Kidney capillary endothelial cell (primary cell): ENCODE measurements at regions not wholly inside any gene's neighbourhood (a gene's known extent, or its start where the extent isn't known, plus 50 kb on each side); places are given as distances from the start of the nearest gene placed in this dataset.
"Not testable (repeated sequence)": the region's sequence is repeated elsewhere in the genome, so short reads cannot be mapped to it uniquely, and the experiment has no call there.

Source experiments
- DNase-seq: peaks from one replicate; pipeline ENCODE4 v3.0.0-alpha.2; 2018; ENCODE audit warnings: low spot score

- not testable (repeated sequence) for DNase-seq
These were observed 52.3 kb downstream of the SEPTIN7 start for GRCh38 chr7:35853194-35853593.

DNA sequence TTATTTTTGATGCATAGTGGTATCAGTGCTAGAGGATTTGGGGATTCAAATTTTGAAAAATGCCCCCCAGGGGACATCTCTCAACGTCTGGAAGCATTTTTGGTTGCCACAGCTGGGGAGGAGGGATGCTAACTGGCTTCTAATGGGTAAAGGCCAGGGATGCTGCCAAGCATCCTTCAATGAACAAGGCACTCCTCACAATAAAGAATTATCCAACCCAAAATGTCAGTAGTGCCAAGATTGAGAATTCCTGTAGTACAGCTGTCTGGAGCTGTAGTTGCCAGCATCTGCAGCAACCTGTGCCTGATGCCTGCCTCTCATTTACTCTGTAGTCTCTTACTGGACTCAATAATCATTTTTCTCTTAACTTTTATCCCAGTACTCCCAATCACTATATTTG, 53.5 kb downstream of the SEPTIN7 start:
- no peak for DNase-seq

DNA sequence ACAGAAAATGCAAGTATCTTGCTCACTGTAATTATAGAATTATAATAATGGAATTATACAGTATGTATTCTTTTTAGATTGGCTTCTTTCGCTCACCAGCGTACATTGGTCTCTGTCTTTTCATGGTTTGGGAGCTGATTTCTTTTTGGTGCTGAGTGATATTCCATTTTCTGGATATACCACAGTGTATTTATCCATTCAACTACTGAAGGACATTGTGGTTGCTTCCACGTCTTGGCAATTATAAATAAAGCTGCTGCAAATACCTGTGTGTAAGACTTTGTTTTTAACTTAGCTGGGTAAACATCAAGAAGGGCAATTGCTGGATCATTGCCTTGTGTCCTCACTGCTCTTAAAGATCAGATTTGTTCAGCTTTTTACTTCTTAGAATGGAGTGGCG, 55.3 kb downstream of the SEPTIN7 start:
- DNase-seq: no peak

GRCh38 chr7:35860664-35861063, 59.8 kb downstream of the SEPTIN7 start:
- no peak for DNase-seq

DNA sequence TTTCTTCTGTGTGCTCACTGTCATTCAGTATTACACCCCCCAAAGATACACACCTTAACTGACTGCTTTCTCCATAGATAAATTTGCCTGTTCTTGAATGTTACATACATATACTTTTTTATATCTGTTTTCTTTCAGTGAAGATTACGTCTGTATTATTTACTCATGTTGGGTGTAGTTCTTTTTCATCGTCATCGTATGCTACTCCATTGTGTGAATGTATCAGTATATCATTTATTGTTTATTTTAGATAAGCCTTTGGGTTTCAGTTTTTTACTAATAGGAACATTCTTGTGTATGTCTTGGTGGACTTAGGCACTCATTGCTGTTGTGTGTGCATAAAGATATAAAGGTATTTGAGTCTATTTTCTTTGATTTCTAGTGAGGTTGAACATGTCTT, 64.4 kb downstream of the SEPTIN7 start:
- no peak for DNase-seq

GRCh38 chr7:35866186-35866585, 65.3 kb downstream of the SEPTIN7 start:
- no peak for DNase-seq

DNA sequence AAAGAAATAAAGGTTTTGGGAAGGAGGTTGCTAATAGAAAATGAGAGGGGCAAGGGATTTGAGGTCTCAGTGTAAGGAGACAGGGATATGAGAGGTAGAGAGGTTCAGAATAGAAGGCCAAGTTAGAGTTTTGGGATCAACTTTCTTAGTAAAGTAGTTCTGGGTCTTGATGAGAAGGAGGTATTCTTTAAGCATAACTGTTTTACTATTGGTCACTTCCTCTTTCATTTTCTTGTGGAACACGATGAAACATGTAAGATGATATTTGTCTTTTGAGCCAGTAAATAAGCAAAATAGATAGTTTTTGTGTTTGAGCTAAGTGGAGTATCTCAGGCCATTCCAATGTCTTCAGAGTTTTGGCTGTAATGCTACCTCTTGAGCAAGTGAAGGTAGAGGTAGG, 68.3 kb downstream of the SEPTIN7 start:
- not testable (repeated sequence) for DNase-seq

DNA sequence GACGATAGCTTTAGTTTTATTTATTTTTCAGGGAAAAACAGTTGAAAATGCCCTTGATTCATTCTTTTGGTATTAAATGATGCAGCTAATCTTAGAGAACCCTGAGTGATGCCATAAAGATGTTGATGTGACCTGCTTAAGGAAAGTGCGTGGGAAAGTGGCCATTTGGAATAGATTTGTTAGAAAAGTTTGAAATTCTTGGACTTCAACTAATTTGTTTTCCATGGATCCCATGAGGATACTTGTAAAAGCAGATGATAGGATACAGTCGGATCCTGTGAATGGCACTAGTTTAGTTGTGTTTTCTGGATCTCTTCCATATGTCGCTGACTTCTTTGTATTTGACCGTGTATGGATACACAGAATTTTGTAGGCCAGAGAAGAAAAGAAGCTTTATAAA, 69.0 kb downstream of the SEPTIN7 start:
- DNase-seq: no peak

DNA sequence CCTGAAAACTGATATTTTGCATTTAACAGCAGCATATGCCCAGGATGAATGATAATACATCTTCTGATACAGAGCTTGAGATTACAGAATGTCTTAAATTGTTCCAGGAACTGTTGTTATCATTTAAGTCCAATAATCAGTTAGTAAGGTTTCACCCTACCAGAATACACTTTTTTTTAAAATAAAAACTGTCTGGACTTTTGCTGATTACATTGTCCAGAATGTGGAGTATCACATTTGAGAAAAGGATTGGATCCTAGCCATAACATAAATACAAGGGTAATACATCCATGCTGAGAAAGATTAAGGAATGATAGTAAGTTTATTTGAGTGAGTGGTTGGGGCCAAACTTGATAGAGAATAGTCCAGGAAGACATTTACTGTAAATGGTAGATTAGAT, 71.0 kb downstream of the SEPTIN7 start:
- DNase-seq: no peak

- DNase-seq: no peak
These were observed 74.0 kb downstream of the SEPTIN7 start for GRCh38 chr7:35874886-35875285.

DNA sequence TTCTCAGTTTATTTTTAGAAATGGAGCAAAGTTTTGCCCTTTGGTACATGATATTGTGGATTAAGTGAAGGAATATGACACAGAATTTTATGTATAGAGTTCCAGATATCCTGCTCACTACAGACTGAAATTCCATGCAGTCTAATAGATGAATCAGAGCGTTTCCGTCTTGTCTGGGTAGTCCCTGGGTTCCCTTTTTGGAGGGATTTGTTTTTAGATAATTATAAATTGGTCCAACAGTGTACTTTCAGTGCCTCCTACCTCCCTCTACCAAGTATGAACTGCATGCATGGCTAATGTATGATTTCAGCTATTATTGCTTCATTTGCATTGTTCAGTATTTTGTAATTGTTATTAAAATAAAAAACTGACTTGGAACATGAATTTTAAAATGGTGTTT, 74.4 kb downstream of the SEPTIN7 start:
- DNase-seq: peak; percentile 9

DNA sequence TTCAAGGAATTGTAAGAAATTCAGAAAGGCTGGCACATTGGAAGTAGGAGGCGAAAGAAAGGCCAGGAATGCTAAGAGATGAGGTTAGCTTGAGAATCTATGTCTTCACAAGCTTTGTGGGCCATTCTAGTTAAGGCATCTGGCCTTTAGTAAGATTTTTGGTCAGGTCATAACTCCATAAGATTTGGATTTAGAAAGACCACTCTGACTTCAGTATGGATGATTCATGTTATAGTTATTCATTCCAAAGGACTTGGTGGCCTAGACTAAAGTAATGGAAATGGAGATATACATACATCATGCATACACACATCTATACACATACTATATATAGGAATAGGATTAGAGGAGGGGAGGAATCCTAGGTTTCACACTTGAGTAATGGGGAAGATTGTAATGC, 77.5 kb downstream of the SEPTIN7 start:
- DNase-seq: no peak

GRCh38 chr7:35887430-35887829, 86.6 kb downstream of the SEPTIN7 start:
- DNase-seq: not testable (repeated sequence)

- no peak for DNase-seq
These were observed 88.1 kb downstream of the SEPTIN7 start for GRCh38 chr7:35889001-35889400.

DNA sequence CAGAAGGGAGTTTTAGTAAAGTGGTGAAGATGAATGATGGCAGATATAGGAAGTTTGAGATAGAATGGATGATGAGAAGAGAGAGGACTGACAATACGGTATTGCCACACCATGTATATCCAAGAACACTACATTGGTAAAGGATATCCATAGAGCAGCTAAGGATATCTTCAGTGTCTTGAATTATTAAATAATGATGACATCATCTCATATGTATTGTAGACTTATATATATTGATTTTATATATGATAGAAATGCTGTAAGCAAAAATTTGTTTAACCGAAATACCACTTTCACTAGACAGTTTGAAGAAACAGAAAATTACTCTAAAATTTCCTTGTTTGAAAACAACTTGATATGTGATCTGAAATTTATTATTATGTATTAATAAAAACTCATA, 89.0 kb downstream of the SEPTIN7 start:
- DNase-seq: no peak

GRCh38 chr7:35891004-35891830, 90.4 kb downstream of the SEPTIN7 start:
- no peak for DNase-seq

GRCh38 chr7:35893649-35894048, 92.8 kb downstream of the SEPTIN7 start:
- DNase-seq: no peak

DNA sequence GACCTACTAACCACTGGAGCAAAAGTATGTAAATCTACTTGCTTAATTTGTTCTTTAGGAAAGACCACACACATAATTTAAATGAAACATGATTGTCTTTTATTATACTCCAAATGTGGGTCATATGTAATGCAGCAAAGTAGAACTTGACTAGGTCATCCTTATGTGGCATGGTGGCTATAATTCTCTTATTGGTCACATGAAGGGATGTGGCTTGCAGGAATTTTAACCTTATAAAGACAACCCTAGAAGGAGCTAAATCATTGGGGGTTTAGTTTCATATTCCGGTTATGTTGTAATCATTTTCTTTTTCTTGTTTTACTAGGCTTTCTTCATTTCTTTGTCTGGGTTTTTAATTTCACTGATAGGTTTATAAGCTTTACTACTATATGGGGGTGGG, 93.9 kb downstream of the SEPTIN7 start:
- DNase-seq: no peak

GRCh38 chr7:35900651-35901050, 99.8 kb downstream of the SEPTIN7 start:
- DNase-seq: no peak

DNA sequence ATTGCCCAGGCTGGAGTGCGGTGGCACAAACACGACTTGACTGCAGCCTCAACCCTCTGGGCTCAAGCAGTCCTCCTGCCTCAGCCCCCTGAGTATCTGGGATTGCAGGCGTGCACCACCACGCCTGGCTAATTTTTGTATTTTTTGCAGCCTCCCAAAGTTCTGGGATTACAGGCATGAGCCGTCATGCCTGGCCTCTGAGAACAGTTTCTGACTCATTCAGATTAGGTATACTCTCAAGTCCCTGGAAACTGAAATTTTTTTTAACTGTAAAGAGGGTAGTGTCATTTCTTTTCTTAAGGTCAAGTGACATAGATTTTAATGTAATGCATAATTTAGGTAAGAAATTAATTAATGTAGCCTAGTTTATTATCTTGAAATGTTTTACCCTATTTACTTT, 104.7 kb downstream of the SEPTIN7 start:
- no peak for DNase-seq

DNA sequence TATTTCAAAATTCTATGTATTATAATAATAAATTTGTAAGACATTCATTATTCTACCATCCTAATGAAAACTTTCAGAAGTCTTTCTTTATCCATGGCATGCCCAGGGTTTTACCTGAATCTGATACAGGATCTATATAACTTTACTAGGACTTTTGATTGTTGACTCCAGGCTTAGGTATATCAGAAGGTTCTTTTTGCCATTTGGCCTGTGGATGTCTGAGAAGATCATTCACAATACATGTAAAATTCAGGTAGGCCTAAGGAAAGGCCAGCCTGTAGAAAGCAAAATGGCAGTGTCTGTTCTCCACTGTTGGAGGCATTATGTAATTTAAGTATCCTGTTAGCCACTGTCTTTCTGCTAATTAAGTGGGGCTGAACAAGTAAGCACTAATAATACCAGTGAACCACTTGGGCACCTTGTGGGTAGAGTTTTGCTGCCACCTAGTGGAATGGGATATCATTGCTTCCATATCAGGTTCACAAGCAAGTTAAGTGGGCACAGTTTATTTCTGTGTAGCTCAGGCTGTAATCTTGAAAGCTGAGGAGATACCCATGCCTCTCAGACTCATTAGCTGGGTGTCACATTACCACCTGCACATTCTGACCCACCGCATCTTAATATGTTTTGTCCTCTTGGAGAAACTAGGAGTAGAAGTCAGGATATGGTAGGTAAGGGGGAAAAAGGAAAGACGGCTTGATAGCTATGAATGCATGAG, 105.5 kb downstream of the SEPTIN7 start:
- DNase-seq: peak; percentile 70

DNA sequence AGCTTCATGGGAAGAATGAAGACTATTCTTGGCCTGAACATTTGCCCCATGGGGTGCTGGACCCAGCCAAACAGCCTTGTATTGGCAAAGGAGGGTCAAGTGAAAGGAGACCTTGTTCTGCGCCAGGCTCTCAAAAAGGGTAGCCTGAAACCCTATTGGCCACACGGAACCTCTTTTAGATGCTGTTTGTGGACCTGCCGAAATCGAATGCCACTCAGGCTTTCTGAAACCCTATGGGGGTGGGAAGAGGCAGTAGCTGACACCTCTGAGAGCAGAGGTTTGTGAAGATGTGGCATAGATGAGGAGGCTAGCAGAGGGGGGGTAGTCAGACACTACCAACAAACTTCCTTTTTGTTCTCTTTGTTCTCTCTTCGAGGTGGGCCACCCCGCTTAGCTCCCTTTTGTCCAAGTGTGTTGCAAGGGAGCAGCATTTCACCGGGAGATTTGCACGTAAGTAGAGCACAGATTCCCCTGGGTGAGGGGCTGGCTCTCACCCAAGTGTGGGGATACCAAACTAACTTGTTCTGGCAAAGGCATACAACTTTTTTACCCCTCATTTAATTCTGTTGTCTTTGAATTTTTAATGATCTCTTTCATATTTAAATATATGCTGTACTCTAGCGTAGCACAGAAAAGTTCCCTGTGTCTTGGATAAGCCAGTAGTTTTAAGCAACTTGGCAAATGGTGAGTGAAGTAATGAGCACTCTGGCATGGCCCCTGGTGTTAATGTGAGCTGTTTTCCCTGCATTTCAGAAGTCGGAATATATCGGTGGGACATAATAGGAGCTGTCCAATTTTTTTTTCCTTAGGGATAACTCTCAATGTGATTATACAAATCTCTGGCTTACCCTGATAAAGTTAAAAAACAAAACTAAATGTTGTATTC, 107.7 kb downstream of the SEPTIN7 start:
- DNase-seq: no peak
